ENCODE measurements at regions not wholly inside any gene's neighbourhood (a gene's known extent, or its start where the extent isn't known, plus 50 kb on each side); places are given as distances from the start of the nearest gene placed in this dataset.

DNA sequence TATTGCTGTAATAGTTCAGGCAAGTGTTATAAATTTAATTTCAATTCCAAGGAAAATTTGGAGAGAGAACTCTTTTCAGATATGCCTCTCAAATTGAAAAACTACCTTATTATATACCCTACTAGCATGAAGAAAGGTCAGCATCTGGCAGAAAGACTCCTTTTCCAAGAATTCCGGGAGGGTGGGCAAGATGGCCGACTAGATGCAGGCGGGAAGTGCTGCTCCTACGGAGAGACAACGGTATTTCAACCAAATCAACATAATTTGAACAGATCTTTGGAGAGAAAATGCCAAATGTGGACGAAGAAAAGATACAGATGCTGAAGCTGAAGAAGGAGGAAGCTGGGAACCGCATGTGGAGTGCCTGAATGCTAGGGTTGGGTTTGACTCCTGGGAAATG, 53.8 kb upstream of the INTU start:
- H3K4me2 ChIP-seq: no peak overlapping the region
- H3K4me1 ChIP-seq: no peaks in the 10 kb centered on the region
- TF ChIP-seq Cebpa-rat (IDR thresholded peaks at IDR 0.05): no peak
- no peaks in the 10 kb centered on the region for H3K27me3 ChIP-seq
- no peak overlapping the region for H3K4me3 ChIP-seq
- H3K9ac ChIP-seq: no peak overlapping the region
- H4K20me1 ChIP-seq: no peaks in the 10 kb centered on the region
- H3K9me3 ChIP-seq: no peaks in the 10 kb centered on the region
- no peaks in the 10 kb centered on the region for H3K36me3 ChIP-seq
- H3K27ac ChIP-seq: no peak overlapping the region

DNA sequence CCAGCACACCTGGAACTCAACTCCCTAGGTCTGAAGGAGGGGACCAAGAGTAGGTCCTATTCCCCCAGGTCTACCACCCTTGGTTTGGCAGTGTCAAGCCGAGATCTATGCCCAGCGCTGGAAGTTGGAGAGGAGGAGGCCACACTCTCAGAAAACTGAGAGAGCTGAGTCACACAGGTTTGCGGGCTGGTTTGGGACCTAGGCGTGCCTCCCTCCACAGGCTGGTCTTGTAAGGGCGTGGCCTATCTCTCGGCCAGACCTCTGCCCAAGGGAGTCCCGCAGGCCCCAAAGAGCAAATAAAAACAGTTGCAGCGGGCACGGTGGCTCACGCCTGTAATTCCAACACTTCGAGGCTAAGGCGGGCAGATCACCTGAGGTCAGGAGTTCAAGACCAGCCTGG, 52.9 kb upstream of the INTU start:
- Histone ChIP-seq H3K4me1 (no peaks in the 10 kb centered on the region), H3K9ac (no peak overlapping the region), H3K4me2 (no peak overlapping the region), H4K20me1 (no peaks in the 10 kb centered on the region), H3K36me3 (no peaks in the 10 kb centered on the region), H3K27ac (no peak overlapping the region), H3K27me3 (no peaks in the 10 kb centered on the region), H3K9me3 (no peaks in the 10 kb centered on the region), H3K4me3 (no peak overlapping the region)
- TF ChIP-seq Cebpa-rat (IDR thresholded peaks at IDR 0.05): no peak

DNA sequence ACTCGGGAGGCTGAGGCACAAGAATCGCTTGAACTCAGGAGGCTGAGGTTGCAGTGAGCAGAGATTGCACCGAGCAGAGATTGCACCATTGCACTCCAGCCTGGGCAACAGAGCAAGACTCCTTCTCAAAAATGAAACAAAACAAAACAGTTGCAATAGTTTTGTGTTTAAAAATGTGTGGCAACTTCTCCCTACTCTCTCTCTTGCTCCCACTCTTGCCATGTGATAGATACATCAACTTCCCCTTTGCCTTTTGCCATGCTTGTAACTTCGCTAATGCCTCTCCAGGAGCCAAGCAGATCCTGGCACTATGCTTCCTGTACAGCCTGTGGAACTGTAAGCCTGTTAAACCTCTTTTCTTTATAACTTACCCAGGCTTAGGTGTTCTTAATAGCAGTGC, 52.5 kb upstream of the INTU start:
- Histone ChIP-seq H3K9me3 (no peaks in the 10 kb centered on the region), H3K27me3 (no peaks in the 10 kb centered on the region), H3K9ac (no peak overlapping the region), H3K4me3 (no peak overlapping the region), H3K4me1 (no peaks in the 10 kb centered on the region), H3K4me2 (no peak overlapping the region), H4K20me1 (no peaks in the 10 kb centered on the region), H3K27ac (no peak overlapping the region), H3K36me3 (no peaks in the 10 kb centered on the region)
- TF ChIP-seq Cebpa-rat (IDR thresholded peaks at IDR 0.05): no peak

DNA sequence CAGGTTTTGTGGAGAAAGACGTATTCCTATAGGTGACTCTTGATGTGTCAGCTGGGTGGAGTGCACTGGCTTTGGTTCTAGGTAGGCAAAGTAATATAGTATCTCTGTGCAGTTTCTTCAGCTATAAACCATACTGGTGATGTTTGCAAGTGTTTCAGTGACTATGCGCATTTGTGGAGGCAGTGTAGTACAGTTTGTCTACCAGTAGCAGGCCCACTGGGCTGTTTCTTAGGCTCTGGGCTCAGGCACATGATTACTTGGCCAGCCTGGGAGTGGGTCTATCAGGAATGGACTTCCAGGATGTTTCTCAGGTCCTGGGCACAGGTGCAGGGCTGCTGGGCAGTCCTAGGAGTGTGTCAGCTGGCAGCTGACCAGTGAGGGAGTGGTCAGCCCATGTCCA, 51.9 kb upstream of the INTU start:
- no peaks in the 10 kb centered on the region for H3K9me3 ChIP-seq
- no peak overlapping the region for H3K27ac ChIP-seq
- no peaks in the 10 kb centered on the region for H4K20me1 ChIP-seq
- no peaks in the 10 kb centered on the region for H3K4me1 ChIP-seq
- H3K9ac ChIP-seq: no peak overlapping the region
- H3K4me2 ChIP-seq: no peak overlapping the region
- no peaks in the 10 kb centered on the region for H3K27me3 ChIP-seq
- no peak overlapping the region for H3K4me3 ChIP-seq
- no peak for TF ChIP-seq Cebpa-rat (IDR thresholded peaks at IDR 0.05)
- H3K36me3 ChIP-seq: no peaks in the 10 kb centered on the region

All from BLaER1 (cell line).